MCF 10A (cell line): ENCODE measurements at regions not wholly inside any gene's neighbourhood (a gene's known extent, or its start where the extent isn't known, plus 50 kb on each side); places are given as distances from the start of the nearest gene placed in this dataset.

Experiments
- BruUV-seq: library from RNA; stranded (reverse); fragments of 400-500 nt; replicated peaks from 2 replicates; lab custom pipeline; 2021; lab: Mats Ljungman, UMichigan
- CTCF ChIA-PET: fragments of 300-600 bp; sonication (Branson Sonifier 250); formaldehyde crosslinking; extraction: SDS; loops from one replicate; lab custom pipeline; 2021; ENCODE audit warnings: antibody characterized with exemption, inconsistent platforms; lab: Yijun Ruan, JAX
- POLR2A ChIA-PET: fragments of 300-600, 350-650 bp; sonication (Branson Sonifier 250); formaldehyde crosslinking; extraction: SDS; loops from one replicate; lab custom pipeline; 2020; ENCODE audit warnings: antibody characterized with exemption, inconsistent platforms; lab: Yijun Ruan, JAX
- DNase-seq: peaks from one replicate; pipeline ENCODE4 v3.0.0-alpha.2; 2018; ENCODE audit not compliant: unreplicated experiment
- H3K27ac Mint-ChIP-seq: one replicate; pipeline ENCODE4 v1.8.0; 2022; ENCODE audit warnings: mild to moderate bottlenecking, low read depth, mixed read lengths; ENCODE audit not compliant: unreplicated experiment
- H3K27me3 Mint-ChIP-seq: one replicate; pipeline ENCODE4 v1.8.0; 2022; ENCODE audit warnings: mixed read lengths; ENCODE audit not compliant: insufficient read depth, unreplicated experiment
- H3K36me3 Mint-ChIP-seq: one replicate; pipeline ENCODE4 v1.8.0; 2022; ENCODE audit warnings: mild to moderate bottlenecking, moderate library complexity, mixed read lengths; ENCODE audit not compliant: insufficient read depth, unreplicated experiment
- H3K4me1 Mint-ChIP-seq: one replicate; pipeline ENCODE4 v1.8.0; 2022; ENCODE audit warnings: mixed read lengths; ENCODE audit not compliant: insufficient read depth, unreplicated experiment
- H3K4me3 Mint-ChIP-seq: one replicate; pipeline ENCODE4 v1.8.0; 2022; ENCODE audit warnings: mild to moderate bottlenecking, moderate library complexity, mixed read lengths; ENCODE audit not compliant: unreplicated experiment
- H3K9me3 Mint-ChIP-seq: one replicate; pipeline ENCODE4 v1.8.0; 2022; ENCODE audit warnings: mixed read lengths; ENCODE audit not compliant: unreplicated experiment
- intact Hi-C: fragments of 100-400 bp; cut with micrococcal nuclease; formaldehyde crosslinking; loops from 2 replicates; pipeline ENCODE4 v1.14.1; 2022
- TF ChIP-seq, protein P1 (sequence below): fragments of 200-600 bp; IDR thresholded peaks from one replicate; pipeline ENCODE4 v1.8.0; 2022; ENCODE audit warnings: antibody characterized with exemption, mild to moderate bottlenecking; ENCODE audit not compliant: unreplicated experiment

DNA sequence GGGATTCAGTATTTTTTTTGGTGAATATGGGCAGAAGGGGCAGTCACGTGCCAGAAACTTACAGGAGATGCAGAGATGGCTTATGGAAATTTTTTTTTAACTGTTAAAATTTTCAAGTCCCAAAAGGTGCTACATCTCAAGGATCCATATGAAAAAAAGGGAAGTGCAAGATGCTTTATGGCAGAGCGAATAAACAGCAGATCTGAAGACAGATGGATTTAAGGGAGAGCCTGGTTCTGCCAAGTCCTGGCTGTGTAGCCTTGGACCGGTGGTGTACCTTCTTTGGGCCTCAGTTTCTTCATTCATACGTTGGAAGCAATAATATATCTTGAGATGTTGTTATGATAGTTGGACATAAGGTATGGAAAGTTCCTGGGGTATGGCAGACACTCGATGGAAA, 91.5 kb upstream of the ARRDC4 start:
- TF ChIP-seq, protein P1, sequence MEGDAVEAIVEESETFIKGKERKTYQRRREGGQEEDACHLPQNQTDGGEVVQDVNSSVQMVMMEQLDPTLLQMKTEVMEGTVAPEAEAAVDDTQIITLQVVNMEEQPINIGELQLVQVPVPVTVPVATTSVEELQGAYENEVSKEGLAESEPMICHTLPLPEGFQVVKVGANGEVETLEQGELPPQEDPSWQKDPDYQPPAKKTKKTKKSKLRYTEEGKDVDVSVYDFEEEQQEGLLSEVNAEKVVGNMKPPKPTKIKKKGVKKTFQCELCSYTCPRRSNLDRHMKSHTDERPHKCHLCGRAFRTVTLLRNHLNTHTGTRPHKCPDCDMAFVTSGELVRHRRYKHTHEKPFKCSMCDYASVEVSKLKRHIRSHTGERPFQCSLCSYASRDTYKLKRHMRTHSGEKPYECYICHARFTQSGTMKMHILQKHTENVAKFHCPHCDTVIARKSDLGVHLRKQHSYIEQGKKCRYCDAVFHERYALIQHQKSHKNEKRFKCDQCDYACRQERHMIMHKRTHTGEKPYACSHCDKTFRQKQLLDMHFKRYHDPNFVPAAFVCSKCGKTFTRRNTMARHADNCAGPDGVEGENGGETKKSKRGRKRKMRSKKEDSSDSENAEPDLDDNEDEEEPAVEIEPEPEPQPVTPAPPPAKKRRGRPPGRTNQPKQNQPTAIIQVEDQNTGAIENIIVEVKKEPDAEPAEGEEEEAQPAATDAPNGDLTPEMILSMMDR, result no peak
- Mint-ChIP-seq H3K4me1 (no peaks in the 10 kb centered on the region), H3K4me3 (no peak overlapping the region), H3K27me3 (no peaks in the 10 kb centered on the region), H3K36me3 (no peaks in the 10 kb centered on the region), H3K27ac (no peak overlapping the region), H3K9me3 (no peaks in the 10 kb centered on the region)
- DNase-seq, result no peak
- no TSS peak for BruUV-seq
- POLR2A ChIA-PET, result no interaction called here
- CTCF ChIA-PET, result interaction anchor here (0.5 kb wide), 1 partner anchor 380 kb away, joined by 4 read pairs; no protein-coding TSS in a partner anchor
- intact Hi-C loops, result no loop called here

DNA sequence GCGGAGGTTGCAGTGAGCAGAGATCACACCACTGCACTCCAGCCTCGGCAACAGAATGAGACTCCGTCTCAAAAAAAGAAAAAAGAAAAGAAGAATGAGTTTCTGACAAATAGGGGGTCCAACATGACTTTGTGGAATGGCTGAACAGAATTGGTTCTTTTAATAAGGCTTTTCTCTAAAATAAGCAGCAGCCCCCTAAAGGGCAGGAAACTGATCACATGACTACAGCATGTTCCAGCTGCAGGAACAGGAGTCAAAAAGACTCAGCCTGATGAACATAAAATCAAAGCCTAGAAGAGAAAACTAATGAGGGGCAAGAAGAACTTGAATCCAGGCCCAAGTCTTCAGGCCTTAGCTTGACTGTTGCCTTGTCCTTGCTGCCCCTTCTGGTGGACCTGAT, 89.7 kb upstream of the ARRDC4 start:
- no TSS peak for BruUV-seq
- no peak overlapping the region for H3K27ac Mint-ChIP-seq
- no peaks in the 10 kb centered on the region for H3K27me3 Mint-ChIP-seq
- ChIA-PET CTCF (interaction anchor here (0.6 to 1.3 kb wide), 2 partner anchors 44 to 1055 kb away, joined by 3 read pairs; no protein-coding TSS in a partner anchor), POLR2A (no interaction called here)
- no peaks in the 10 kb centered on the region for H3K9me3 Mint-ChIP-seq
- H3K36me3 Mint-ChIP-seq, result no peaks in the 10 kb centered on the region
- no peak for DNase-seq
- H3K4me1 Mint-ChIP-seq, result no peaks in the 10 kb centered on the region
- TF ChIP-seq, protein P1, result no peak
- no peak overlapping the region for H3K4me3 Mint-ChIP-seq
- intact Hi-C loops, result no loop called here

DNA sequence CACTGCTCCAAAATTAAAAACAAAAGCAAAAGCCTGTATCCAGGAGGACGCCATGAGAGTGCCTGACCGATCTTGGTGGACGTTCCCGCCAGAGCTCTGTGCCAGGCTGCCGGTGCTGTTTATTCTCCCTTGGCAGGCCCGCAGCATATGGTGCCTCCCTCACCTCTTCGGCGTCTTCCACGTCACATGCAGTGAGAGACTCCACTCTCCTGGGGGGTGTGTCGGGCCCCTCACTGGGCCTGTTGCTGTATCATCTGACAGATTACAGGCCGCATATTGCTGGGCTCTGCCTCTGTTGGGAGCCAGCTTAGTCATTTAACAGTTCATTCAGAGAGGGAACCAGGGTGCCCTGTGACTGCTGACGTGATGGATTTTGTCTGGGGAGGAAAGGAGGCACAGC, 86.4 kb upstream of the ARRDC4 start:
- POLR2A ChIA-PET, result no interaction called here
- no peaks in the 10 kb centered on the region for H3K9me3 Mint-ChIP-seq
- H3K36me3 Mint-ChIP-seq, result no peaks in the 10 kb centered on the region
- H3K4me3 Mint-ChIP-seq, result no peak overlapping the region
- TF ChIP-seq, protein P1, result no peak
- intact Hi-C loops, result no loop called here
- CTCF ChIA-PET, result no interaction called here
- no peaks in the 10 kb centered on the region for H3K27me3 Mint-ChIP-seq
- no peak overlapping the region for H3K27ac Mint-ChIP-seq
- no TSS peak for BruUV-seq
- DNase-seq, result no peak
- H3K4me1 Mint-ChIP-seq, result no peaks in the 10 kb centered on the region

DNA sequence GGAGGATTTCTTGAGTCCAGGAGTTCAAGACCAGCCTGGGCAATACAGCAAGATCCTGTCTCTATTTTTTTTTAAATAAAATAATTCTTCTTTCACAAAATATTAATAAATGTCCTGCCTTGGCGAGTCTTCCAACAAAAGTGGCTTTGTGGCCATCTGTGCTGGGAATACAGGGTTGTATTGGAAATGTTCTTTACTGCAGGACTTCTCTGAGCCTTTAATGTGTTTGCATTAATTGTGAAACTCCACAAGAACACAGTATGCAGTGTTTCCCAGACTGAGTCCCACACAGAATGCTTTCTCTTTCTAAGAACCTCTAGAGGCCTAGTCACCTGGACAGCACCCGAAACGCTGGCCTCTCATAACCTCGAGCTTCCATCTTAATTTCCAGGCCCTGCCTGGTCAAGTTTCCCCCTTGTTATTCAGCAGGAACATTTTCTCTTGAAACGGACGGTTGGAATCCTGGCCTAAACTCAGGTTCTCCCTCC, 85.4 kb upstream of the ARRDC4 start:
- Mint-ChIP-seq H3K27ac (no peak overlapping the region), H3K36me3 (no peaks in the 10 kb centered on the region), H3K4me3 (no peak overlapping the region), H3K9me3 (no peaks in the 10 kb centered on the region), H3K4me1 (no peaks in the 10 kb centered on the region), H3K27me3 (no peaks in the 10 kb centered on the region)
- no TSS peak for BruUV-seq
- CTCF ChIA-PET, result no interaction called here
- DNase-seq, result no peak
- POLR2A ChIA-PET, result no interaction called here
- intact Hi-C loops, result no loop called here
- TF ChIP-seq, protein P1, result no peak
